ENCODE measurements at regions not wholly inside any gene's neighbourhood (a gene's known extent, or its start where the extent isn't known, plus 50 kb on each side); places are given as distances from the start of the nearest gene placed in this dataset.
"Not testable (repeated sequence)": the region's sequence is repeated elsewhere in the genome, so short reads cannot be mapped to it uniquely, and the experiment has no call there.

DNA sequence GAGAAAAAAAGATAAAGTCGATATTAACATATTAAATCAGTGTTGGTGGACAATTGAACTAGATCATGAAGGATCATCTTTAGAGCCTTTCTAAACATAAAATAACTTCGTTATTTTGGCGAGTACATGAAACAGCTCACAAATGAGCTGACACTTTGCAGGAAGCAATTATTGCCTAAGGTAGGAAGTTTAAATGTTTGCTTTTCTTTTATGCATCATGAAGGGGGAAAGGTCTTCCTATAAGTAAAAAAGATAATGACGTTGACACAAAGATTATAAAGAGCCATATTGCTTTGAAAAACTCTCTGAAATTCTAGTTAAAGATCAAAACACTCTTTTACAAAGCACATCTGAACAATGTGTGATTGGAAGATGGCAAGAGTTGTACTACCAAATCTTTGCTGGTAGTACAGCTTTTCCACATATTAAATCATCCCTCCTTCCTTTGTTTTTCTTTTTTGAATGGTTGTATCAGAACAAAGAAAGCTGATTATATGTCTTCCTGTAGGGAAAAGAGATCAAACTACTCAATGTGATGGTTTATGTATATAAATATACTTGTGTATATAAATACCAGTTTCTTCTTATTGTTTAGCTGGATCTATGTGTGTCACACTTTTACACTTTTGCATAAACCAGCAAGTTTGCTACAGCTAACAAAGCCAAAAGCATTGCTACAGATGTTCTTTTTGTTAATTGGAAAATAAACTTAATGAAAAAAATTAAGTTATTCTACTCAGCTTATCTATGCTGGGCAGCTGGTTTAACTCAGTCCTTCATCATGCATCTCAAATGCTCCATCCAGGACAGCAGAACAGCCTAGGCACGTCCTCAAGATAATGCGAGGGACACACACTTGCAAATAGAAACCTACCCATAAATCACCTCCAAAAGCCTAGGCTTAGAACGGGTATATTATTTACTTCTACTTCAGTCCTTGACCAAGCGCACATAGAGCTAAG lies 850.8 kb upstream of the ROBO1 start:
- DNase-seq (ENCODE audit: low spot score) = no peak

DNA sequence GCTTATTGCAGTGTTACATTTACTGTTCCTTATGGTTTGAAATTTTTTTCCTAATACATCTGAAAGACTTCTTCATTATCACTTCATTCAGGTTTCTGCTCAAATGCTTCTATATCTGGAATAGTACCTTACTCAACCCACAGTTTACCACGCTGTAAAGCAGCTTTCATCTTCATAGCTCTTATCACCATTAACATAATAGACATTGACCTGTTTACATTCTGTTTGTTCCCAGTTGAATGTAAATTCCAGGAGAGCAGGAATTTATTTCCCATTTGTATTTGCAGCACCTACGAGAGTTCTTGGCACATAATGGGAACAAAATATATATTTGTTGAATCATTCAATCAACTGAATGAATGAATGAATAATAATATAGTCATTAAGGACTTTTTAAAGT lies 844.6 kb upstream of the ROBO1 start:
- DNase-seq (ENCODE audit: low spot score) = no peak

DNA sequence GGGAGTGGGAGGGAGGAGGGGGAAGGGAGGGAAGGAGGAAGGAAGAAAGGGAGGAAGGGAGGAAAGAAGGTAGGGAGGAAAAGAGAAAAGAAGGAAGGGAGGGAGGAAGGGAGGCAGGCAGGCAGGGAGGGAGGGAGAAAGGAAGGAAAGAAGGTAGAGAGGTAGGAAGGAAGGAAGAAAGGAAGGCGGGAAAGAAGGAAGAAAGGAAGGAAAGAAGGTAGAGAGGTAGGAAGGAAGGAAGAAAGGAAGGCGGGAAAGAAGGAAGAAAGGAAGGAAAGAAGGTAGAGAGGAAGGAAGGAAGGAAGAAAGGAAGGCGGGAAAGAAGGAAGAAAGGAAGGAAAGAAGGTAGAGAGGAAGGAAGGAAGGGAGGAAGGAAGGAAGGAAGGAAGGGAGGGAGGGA lies 840.3 kb upstream of the ROBO1 start:
- DNase-seq (ENCODE audit: low spot score) = not testable (repeated sequence)

DNA sequence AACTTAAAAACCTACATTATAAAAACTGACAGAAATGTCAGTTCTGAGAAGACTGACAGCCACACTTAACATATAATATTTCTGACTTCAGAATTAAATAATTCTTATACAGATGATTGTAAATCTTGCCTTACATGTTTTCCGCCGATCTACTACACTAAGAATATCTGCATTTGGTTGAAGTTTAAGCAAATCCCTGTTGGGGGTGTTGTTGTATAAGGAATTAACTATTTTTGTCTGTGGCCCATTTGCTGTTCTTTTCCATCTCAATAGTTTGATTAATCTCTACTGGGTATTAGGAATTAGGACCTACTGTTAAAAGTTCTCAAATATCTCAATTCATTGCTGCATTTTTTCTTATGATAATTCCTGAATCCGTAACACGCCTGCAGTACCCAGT lies 838.3 kb upstream of the ROBO1 start:
- peak; percentile 2 for DNase-seq (ENCODE audit: low spot score)

DNA sequence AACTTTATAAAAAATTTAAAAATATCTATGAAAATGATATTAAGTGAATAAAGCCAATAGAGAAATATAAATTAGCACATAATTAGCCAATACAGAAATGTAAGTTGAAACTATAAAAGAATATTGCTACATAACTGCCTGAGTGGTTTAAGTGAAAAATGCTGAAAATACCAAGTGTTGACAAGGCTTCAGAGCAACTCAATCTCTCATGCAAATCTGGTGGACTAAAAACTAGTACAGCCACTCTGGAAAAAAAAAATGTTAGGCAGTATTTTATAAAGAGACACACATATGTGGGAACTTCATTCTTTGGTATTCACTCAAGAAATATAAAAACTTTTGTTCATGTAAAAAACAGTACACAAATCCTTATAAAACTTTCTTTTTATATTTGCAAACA lies 833.7 kb upstream of the ROBO1 start:
- no peak for DNase-seq (ENCODE audit: low spot score)

DNA sequence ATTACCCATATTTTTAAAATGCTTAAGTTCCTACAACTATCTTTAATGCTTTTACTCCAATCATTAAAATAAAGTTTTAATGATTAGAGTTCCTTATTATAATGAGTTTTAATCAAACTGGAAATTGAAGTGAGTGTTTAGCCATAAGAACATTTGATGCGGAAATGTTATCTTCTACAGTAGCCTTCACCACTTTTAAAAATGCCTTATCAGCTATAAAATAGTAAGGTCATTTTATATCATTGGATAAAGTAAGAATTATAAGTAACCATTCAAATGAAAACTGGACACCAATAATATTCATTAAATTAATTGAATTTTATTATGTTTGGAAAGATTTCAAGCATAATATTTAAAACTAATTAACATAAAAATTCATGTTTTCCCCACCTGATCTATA lies 825.0 kb upstream of the ROBO1 start:
- DNase-seq (ENCODE audit: low spot score) = no peak

DNA sequence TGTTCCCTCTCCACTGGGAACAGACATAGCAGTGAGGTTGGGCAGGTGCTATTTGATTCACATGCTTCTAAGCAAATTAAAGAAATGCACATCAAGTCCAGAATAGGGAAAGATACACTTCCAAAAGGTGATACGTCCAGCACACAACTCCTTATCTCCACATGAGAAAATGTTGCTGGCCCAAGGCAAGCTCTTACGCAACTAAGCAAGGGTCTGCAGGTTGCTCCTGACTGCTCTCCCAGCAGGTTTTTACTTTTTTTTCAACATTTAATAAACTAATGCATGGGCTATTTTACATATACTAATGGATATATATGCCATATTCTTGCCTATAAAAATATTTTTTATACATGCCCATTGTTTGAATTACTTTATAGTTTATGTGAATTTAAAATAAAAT lies 818.5 kb upstream of the ROBO1 start:
- no peak for DNase-seq (ENCODE audit: low spot score)

DNA sequence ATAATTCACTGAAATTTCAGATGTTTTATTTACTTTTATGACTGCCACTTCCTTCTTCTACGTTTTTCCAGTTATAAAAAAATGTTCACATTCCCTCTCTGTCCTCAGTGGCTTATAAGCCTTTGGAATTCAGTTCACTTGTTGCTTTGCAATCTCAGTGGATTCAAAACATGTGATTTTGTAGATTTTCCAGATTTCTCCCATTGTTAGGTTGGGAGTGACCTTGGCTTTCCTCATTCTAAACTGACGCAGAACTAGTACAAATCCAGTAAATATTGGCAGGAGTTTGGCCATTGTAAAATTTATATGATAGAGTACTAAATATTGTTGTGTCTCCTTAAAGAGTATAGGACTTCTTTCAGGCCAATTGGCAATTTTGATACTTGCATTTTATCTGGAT lies 812.3 kb upstream of the ROBO1 start:
- DNase-seq (ENCODE audit: low spot score) = no peak

DNA sequence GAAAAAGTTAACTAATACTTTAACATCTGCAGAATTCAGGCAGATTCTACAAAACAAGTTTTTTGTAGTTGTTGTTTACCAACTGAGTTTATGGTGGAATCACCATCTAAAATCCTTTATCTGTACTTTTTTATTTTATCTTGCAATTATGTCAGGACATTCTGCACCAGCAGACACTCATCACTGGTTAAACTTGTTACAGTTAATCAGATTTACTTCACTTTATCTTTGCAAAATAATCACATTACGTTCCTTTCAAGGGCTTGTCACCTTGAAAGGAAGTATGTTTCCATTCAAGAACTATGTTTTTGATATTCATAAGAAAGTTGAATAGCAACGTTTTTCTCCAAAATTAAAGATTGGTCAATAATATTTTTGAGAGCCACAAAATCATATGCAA lies 796.6 kb upstream of the ROBO1 start:
- no peak for DNase-seq (ENCODE audit: low spot score)

DNA sequence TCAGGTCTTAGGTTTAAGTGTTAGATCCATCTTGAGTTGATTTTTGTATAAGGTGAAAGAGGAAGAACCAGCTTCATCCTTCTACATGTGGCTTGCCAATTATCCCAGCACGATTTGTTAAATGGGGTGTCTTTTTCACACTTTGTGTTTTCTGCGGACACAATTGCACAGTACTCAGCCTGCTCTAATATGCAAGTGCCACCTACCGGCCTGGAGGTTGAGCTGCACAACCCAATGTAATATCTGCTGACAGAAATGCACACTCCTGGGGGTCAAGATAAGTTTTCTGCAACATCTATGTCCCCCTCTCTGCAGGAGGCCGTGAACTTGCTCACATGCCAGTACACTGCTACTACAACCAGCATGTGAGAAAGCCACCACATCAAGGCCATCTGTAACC lies 791.9 kb upstream of the ROBO1 start:
- DNase-seq (ENCODE audit: low spot score) = no peak

DNA sequence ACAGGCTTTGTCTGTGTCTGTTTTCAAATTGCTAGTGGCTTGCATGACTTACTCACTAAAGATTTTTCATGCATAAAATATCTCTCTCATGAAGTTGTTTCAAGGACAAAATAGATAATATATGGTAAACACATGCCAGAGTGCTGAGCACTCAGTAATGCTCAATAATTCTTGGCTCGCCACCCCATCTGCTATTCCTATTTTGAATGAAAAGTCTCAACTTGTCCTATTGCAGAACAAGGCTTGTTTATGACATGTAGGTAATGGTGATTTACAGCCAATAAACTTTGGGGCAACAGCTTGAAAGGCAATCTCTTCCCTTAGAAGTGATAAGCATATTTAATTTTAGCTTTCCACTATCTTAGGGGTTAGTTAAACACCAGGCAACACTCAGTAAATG lies 789.0 kb upstream of the ROBO1 start:
- DNase-seq (ENCODE audit: low spot score) = no peak

DNA sequence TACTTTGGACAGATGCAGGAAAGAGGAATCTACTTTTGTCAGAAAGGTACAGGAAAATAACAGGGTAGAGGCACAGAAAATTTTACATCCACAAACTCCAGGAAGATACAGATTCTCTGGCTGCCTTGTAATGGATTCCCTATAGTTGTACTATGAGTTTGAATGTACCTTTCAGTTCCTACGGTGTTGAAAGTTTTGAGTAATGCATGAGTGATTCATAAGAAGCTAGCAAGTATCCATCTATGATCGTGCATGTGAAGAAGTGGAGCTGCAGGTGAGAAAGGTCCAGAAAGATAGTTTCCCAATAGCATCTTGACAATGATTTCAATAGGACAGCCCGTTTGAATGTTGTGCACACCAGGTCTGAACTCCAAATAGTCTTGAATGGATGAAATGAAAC lies 786.5 kb upstream of the ROBO1 start:
- no peak for DNase-seq (ENCODE audit: low spot score)

DNA sequence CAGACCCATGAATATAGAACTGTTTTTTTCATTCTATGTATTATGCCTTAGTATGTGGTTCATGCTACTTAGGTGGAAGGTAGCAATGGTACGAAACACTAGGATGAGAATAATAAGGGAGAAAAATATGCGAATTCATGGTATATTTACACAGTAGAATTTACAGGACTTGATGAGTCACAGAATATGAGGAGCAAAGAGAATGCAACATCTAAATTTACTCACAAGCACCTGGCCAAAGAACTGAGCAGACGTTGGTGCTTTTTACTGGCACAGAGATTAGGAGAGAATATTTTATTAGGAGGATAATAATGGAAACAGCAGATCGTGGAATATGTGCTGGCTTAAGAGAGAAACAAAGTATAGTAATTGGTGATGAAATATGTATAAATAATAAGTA lies 785.4 kb upstream of the ROBO1 start:
- no peak for DNase-seq (ENCODE audit: low spot score)

DNA sequence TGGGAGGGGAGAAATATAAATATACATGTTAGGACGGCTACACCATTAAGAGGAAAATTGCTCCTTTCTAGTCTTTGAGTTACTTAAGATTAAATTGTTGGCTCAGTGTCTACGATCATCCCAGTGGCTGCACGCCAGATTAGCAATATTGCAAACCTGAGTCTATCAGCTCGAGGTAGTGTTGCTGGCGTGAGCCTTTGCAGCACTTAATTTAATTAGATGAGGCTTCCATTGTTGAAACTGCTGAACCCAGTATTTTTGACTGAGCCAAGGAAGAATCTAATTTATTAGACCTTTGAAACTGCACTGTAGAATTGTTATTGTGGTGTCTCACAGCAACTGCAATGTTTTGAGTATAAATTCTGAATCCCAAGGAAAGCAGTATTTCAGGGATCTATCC lies 782.4 kb upstream of the ROBO1 start:
- DNase-seq (ENCODE audit: low spot score) = no peak

DNA sequence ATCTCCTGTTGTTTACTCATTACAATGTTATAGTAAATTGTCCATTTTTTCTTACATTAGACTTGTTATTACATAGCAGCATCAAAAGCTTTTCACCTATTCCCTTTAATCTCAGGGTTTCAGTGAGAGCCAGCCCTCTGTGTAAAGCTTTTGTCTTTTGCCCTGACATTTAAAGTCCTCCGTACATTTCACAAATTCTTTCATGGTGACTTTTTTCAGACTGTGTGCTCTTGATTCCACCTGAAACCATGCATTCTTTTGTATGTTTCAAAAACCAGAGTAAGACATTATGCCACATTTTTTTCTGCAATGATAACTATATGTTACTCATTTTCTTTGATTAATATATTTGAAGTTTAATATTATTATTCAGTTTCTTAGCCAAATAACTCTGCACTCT lies 781.4 kb upstream of the ROBO1 start:
- DNase-seq (ENCODE audit: low spot score) = no peak

DNA sequence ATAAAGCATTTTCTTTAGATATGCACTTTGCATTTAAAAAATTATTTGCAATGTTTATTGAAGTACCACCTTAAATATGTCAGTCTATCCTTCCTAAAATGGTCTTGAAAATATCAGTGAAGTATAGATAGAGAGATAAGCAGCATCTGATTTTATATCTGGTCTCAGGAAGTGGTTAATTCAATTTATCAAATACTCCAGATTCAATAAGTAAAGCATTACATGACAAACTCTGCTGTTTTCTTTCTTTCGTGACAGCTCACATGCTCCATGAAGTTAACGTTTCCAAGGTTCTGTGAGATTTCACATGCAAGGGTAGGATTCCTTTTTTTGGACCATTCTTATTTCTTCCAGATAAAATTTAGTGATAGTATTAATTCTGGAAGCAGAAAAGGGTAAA lies 775.4 kb upstream of the ROBO1 start:
- DNase-seq (ENCODE audit: low spot score) = no peak

DNA sequence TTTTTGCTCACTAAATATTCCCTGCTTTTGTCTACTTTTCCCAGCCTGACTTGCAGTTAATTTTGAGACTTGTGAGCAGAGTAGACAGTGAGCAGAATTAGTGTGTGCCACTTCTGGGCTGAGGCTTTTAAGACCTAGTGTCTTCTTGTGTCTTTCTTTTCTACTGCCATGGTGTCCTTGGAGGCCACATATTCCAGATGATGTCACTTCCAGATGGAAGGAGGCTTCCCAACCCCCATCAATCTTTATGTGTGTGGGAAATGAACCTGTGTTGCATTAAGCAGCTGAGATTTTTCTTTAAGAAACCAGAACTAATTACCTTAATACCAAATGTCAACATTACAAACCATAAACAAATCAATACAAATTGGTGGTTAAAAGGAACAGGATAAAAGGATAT lies 774.7 kb upstream of the ROBO1 start:
- DNase-seq (ENCODE audit: low spot score) = no peak

DNA sequence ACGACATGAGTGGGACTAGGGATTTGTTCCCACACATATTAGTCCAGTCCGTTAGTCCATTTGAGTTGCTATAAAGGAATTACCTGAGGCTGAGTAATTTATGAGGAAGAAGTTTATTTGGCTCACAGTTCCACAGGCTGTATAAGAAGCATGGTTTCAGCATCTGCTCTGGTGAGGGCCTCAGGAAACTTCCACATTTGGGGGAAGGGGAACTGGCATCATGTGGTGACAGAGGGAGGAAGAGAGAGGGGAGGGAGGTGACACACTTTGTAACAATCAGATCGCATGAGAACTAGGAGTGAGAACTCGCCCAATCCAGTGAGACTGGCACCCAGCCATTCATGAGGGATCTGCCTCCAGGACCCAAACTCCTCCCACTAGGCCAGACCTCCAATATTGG lies 769.9 kb upstream of the ROBO1 start:
- DNase-seq (ENCODE audit: low spot score) = no peak

DNA sequence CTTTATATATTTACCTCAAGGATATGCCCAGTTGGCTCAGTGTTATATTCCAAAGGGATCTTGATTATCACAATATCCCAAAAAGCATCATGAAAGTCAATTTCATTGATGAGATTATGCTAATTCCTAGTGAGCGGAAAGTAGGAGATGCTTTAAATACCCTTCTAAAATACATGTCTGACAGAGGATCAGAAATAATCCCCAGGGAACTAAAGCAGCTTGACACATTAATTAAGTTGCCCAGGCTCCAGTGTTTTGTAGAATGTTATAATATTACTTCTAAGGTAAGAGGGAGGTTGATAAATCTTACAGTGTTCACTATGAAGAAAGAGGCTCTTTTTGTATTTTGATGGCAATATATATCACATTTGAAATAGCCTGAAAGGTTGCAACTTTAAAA lies 767.5 kb upstream of the ROBO1 start:
- no peak for DNase-seq (ENCODE audit: low spot score)

DNA sequence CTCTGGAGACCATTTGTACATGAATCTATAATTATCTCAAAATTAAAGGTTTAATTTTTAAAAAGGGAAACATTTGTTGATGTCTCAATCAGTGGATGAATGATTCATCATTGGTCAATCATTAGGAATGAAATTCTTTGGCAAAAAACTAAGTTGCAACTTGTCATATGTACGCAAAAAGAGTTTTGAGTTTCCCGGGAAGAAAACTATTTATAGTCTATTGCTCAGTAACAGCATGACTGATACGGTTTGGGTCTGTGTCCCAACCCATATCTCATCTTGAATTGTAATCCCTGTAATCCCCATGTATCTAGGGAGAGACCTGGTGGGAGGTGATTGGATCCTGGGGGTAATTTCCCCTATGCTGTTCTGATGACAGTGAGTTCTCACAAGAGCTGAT lies 765.8 kb upstream of the ROBO1 start:
- DNase-seq (ENCODE audit: low spot score) = no peak

DNA sequence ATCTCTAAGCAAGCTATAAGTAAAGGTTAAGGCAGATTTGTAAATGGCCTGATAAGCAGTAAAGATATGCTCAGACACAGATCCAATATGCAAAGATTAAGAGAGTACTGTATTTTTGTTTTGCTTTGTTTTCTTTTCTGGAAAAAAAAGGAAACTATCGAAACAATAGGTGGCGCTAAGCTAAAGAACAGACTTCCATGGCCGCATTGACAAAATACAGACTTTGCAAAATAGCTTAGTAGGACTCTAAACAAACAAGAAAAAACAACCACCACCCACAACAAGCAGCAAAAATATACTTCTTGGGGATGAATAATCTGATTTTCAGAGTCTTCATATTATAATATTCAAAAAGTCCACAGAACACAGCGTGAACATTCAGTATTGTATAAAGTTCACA lies 758.4 kb upstream of the ROBO1 start:
- DNase-seq (ENCODE audit: low spot score) = no peak

DNA sequence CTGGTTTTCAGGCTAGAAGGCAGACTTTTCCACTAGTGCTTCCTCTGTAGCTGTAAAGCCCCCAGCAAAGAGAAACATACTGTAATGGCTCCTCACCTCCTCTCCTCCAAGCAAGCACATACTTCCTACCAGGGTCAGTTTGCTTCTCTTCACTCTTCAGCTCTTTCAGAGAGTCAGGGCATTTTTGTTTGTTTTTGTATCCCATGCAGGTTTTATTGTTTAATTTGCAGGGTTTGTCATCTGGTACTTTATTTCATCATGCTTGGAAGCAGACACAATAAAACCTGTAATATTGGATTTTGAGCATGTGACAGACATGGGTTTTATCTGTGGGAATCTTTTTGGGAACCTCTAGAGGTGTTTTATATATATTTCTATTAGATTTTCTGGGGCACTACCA lies 753.3 kb upstream of the ROBO1 start:
- DNase-seq (ENCODE audit: low spot score) = no peak

DNA sequence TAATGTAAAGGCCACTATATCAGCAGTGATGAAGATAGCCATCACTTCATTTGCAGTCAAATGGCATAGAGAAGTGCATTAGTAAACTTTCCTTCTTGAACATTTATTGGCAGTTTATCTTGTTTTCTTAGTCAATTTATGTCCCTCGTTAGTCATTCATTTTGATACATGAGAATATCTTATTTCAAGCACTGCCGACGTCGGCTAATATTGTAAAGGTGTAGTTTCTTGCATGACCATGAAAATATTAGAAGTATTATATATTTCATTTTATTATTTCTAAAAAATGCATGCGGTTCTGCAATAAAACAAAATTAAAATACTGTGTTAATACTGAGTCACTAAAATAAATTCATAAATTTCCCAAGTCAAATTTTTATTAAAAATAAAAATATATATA lies 751.6 kb upstream of the ROBO1 start:
- DNase-seq (ENCODE audit: low spot score) = no peak

DNA sequence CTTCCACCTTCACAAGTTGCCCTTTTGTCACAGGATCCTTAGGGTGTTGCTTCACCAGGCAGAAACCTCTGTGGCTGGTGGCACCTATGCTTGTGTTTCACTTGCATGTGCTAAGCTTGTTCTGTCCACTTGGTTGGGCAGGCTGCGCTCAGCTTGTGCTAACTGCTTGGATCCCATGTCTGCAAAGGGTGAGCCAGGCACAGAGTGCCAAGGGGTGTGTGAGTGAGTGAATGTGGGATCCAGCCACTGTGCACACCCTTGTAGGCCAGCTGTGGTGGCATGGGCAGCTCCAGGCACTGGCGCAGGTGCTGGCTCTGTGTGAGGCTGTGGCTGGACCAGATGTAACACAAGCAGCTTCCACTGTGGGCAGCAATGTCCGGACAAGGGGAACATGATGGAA lies 728.7 kb upstream of the ROBO1 start:
- DNase-seq (ENCODE audit: low spot score) = no peak

All from kidney capillary endothelial cell (primary cell).